ENCODE measurements at regions not wholly inside any gene's neighbourhood (a gene's known extent, or its start where the extent isn't known, plus 50 kb on each side); places are given as distances from the start of the nearest gene placed in this dataset.

DNA sequence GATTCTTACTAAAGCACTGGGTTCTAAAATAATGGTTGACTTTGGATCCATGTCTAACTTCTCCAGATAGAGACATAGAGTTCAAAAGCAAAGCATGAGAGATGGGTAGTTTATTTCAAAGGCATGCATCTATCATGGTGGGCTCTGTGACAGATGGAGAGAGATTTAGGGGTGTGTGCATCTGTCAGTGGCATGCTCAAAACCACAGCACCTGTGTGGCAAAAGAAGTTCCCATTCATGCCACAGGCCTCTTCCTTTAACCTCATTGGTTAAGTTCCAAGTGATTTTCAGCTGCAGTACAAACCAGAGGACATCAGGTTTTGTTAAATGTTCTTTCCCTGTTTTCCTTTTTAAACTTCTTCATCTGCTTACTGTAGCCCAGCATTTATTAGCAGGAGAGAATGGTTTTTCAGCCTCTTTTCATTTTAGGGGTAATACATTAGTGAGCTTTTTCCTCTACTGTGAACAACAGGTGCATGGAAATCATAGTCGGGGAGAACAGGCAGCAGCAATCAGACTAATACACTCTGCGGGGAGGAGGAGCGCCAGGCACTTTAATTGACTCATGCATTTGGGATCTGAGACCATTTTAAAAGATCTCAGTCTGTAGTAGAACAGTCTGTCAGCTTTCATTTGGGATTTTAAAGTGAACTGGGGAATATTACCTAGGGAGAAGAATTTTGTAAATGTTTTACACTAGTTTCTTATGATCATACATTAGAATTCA is 52.4 kb upstream of the UPP2 start:
- DNase-seq: no peak
- no peaks in the 10 kb centered on the region for H3K36me3 ChIP-seq
- H3K27ac ChIP-seq: no peak overlapping the region
- H3K9me3 ChIP-seq: no peaks in the 10 kb centered on the region
- H3K27me3 ChIP-seq: no peaks in the 10 kb centered on the region
- H3K4me3 ChIP-seq: no peak overlapping the region
- TF ChIP-seq EP300 (IDR thresholded peaks at IDR 0.05): no peak
- no peak for TF ChIP-seq POLR2A (IDR thresholded peaks at IDR 0.05)
- H3K4me1 ChIP-seq (ENCODE audit: insufficient read depth): no peaks in the 10 kb centered on the region
- 86 to 88% (median 87%) methylated on average over 3 of the region's 3 CpGs for WGBS, 3 donors
- intact Hi-C loops (cut with DNase I): no loop called here

DNA sequence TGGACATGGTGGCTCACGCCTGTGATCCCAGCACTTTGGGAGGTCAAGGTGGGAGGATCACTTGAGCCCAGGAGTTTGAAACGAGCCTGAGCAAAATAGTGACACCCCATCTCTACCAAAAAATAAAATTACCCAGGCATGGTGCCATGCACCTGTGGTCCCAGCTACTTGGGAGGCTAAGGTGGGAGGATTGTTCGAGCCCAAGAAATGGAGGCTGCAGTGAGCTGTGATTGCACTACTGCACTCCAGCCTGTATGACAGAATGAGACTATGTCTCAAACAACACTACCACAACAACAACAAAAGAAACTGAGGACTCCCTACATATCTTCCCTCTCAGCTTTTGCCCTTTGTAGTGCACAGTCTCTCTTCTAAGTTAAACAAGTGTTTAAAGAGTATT is 53.3 kb upstream of the UPP2 start:
- intact Hi-C loops (cut with DNase I): no loop called here

DNA sequence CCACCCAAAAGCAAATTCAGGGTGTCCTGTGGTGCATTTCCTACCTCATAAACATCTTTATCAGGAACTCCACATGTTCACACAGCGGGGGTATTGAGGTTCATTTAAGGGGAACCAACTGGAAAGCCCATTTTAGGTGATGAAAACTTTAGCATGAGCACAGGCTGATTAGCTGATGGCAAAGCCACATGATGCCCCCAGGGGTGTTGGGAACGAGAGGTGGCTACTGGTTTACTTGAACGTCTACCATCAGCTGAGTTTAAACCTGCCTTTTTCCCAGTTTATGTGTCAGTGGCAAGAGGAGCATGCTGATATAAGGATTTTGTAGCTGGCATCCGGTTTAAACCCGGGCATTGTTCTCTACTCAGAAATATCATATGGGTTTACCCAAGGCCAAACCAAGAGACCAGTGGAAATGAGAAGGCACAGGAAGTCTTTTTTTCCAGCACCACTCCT is 54.5 kb upstream of the UPP2 start:
- no peaks in the 10 kb centered on the region for H3K27me3 ChIP-seq
- TF ChIP-seq POLR2A (IDR thresholded peaks at IDR 0.05) (no peak), EP300 (IDR thresholded peaks at IDR 0.05) (no peak)
- TF ChIP-seq, protein P1, sequence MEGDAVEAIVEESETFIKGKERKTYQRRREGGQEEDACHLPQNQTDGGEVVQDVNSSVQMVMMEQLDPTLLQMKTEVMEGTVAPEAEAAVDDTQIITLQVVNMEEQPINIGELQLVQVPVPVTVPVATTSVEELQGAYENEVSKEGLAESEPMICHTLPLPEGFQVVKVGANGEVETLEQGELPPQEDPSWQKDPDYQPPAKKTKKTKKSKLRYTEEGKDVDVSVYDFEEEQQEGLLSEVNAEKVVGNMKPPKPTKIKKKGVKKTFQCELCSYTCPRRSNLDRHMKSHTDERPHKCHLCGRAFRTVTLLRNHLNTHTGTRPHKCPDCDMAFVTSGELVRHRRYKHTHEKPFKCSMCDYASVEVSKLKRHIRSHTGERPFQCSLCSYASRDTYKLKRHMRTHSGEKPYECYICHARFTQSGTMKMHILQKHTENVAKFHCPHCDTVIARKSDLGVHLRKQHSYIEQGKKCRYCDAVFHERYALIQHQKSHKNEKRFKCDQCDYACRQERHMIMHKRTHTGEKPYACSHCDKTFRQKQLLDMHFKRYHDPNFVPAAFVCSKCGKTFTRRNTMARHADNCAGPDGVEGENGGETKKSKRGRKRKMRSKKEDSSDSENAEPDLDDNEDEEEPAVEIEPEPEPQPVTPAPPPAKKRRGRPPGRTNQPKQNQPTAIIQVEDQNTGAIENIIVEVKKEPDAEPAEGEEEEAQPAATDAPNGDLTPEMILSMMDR (IDR thresholded peaks at IDR 0.05): no peak
- H3K27ac ChIP-seq: no peak overlapping the region
- H3K9me3 ChIP-seq: no peaks in the 10 kb centered on the region
- H3K4me1 ChIP-seq (ENCODE audit: insufficient read depth): no peaks in the 10 kb centered on the region
- intact Hi-C loops (cut with DNase I): no loop called here
- 79 to 84% (median 83%) methylated on average over 5 of the region's 5 CpGs for WGBS, 3 donors
- no peaks in the 10 kb centered on the region for H3K36me3 ChIP-seq
- no peak overlapping the region for H3K4me3 ChIP-seq
- DNase-seq: no peak

More for the DNA sequence above, 53.3 kb upstream of the UPP2 start:
- 88 to 93% (median 93%) methylated on average over 3 of the region's 3 CpGs for WGBS, 3 donors
- TF ChIP-seq POLR2A (IDR thresholded peaks at IDR 0.05): no peak
- Histone ChIP-seq H3K27me3 (no peaks in the 10 kb centered on the region), H3K36me3 (no peaks in the 10 kb centered on the region), H3K4me3 (no peak overlapping the region), H3K4me1 (ENCODE audit: insufficient read depth) (no peaks in the 10 kb centered on the region), H3K9me3 (no peaks in the 10 kb centered on the region), H3K27ac (no peak overlapping the region)
- no peak for DNase-seq

DNA sequence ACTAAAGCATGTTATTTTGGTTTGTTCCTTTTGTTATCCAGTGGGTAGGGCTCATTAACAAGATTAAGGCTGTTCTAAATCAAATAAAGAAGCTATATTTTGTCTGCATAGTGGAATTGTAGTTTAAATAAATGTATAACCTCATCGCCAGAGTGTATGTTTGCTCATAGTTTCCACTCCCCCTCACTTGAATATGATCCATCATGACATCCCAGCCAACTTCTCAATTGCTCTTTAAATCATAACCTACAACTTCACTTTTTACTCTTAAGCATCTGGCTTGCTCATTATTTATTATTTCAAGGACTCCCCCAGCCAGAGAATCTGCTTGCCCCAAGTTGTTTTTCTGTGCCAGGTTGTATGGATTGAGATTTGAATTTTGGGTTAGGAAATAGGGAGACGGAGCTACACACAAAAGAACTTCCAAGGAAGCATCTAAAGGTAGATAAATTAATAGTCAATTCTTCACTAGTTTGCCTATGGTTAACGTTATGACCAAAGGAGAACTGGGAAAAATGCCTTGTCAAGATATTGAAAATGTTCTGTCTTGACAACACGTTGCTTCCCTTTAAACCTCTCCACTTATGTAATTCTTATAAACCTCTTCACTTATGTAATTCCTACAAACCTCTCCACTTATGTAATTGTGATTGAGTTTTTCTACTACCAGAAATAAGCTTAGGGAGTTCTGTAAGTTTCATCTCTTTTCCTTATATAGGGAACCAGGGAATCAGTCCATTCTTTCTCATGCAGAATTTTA is 55.4 kb upstream of the UPP2 start:
- TF ChIP-seq, protein P1 (IDR thresholded peaks at IDR 0.05): no peak
- TF ChIP-seq POLR2A (IDR thresholded peaks at IDR 0.05) (no peak), EP300 (IDR thresholded peaks at IDR 0.05) (no peak)
- intact Hi-C loops (cut with DNase I): no loop called here
- no peak for DNase-seq

DNA sequence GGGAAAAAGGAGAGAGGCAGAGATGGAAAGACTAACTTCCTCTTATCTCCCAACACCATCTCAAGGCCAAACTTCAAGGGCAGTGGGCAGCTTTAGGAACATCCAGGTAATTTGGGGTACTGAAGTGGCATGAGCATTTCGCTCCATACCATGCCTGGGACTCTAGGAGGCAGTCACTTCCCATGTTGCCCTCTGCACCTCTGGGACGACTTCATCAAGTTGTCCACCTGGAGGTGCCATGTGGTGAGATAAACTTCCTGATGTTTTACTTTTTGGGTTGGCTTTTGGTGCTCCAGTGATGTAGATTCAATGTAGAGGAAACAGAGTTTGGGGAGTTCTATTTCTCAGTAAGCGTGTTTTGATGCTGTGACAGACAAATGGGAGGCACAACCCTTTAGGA is 56.3 kb upstream of the UPP2 start:
- Histone ChIP-seq H3K9me3 (no peaks in the 10 kb centered on the region), H3K27me3 (no peaks in the 10 kb centered on the region)

More for the DNA sequence above, 55.4 kb upstream of the UPP2 start:
- Histone ChIP-seq H3K36me3 (no peaks in the 10 kb centered on the region), H3K27ac (no peak overlapping the region), H3K4me3 (no peak overlapping the region), H3K27me3 (no peaks in the 10 kb centered on the region), H3K9me3 (no peaks in the 10 kb centered on the region), H3K4me1 (ENCODE audit: insufficient read depth) (no peaks in the 10 kb centered on the region)
- WGBS, 3 donors: 16 to 21% (median 21%) methylated on average over 4 of the region's 4 CpGs

More for the DNA sequence above, 56.3 kb upstream of the UPP2 start:
- no peak for DNase-seq
- intact Hi-C loops (cut with DNase I): no loop called here
- TF ChIP-seq EP300 (IDR thresholded peaks at IDR 0.05) (no peak), POLR2A (IDR thresholded peaks at IDR 0.05) (no peak)
- TF ChIP-seq, protein P1 (IDR thresholded peaks at IDR 0.05): no peak
- 79 to 95% (median 90%) methylated on average over 3 of the region's 3 CpGs for WGBS, 3 donors
- Histone ChIP-seq H3K27ac (no peak overlapping the region), H3K36me3 (no peaks in the 10 kb centered on the region), H3K4me1 (ENCODE audit: insufficient read depth) (no peaks in the 10 kb centered on the region), H3K4me3 (no peak overlapping the region)
